ENCODE measurements at regions not wholly inside any gene's neighbourhood (a gene's known extent, or its start where the extent isn't known, plus 50 kb on each side); places are given as distances from the start of the nearest gene placed in this dataset.

DNA sequence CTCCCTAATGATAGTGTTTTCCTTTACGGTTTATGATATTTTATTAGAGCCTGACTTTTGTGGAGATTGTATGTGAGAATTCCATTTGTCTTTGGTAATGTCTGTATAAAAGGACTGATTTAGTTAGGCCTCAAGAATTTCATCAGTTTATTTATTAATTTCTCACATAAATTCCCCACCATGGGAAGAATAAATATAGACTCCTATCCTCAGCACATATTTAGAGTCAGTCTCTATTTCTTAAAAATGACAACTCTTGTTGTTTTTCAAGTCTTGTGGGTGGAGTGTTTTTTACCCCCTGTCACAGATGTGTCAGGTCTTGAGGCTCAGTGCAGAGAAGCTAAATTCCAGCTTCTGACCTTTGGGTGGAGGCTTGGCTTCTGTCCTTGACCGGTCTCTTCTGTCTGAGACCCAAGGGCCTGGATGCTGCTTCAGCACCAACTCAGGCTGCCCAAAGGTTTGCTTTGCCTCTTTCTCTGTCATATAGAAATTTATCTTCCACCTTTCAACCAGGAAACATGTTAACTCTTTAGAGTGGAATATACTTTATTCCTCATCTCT, 117.3 kb upstream of the INHBA start:
- ATAC-seq (ENCODE audit: low read depth) (no peak), DNase-seq (ENCODE audit: low spot score) (no peak)
- Histone ChIP-seq H3K4me3 (ENCODE audit: severe bottlenecking) (no peak overlapping the region), H3K27me3 (ENCODE audit: insufficient read depth, poor library complexity, severe bottlenecking) (no peaks in the 10 kb centered on the region), H3K9me3 (ENCODE audit: severe bottlenecking) (no peaks in the 10 kb centered on the region), H3K27ac (ENCODE audit: poor library complexity, severe bottlenecking) (no peak overlapping the region), H3K4me1 (ENCODE audit: insufficient read depth, poor library complexity, severe bottlenecking) (no peaks in the 10 kb centered on the region), H3K36me3 (ENCODE audit: low read depth) (no peaks in the 10 kb centered on the region)
- TF ChIP-seq, protein P1, sequence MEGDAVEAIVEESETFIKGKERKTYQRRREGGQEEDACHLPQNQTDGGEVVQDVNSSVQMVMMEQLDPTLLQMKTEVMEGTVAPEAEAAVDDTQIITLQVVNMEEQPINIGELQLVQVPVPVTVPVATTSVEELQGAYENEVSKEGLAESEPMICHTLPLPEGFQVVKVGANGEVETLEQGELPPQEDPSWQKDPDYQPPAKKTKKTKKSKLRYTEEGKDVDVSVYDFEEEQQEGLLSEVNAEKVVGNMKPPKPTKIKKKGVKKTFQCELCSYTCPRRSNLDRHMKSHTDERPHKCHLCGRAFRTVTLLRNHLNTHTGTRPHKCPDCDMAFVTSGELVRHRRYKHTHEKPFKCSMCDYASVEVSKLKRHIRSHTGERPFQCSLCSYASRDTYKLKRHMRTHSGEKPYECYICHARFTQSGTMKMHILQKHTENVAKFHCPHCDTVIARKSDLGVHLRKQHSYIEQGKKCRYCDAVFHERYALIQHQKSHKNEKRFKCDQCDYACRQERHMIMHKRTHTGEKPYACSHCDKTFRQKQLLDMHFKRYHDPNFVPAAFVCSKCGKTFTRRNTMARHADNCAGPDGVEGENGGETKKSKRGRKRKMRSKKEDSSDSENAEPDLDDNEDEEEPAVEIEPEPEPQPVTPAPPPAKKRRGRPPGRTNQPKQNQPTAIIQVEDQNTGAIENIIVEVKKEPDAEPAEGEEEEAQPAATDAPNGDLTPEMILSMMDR (IDR thresholded peaks at IDR 0.05; ENCODE audit: poor library complexity, severe bottlenecking) = no peak

DNA sequence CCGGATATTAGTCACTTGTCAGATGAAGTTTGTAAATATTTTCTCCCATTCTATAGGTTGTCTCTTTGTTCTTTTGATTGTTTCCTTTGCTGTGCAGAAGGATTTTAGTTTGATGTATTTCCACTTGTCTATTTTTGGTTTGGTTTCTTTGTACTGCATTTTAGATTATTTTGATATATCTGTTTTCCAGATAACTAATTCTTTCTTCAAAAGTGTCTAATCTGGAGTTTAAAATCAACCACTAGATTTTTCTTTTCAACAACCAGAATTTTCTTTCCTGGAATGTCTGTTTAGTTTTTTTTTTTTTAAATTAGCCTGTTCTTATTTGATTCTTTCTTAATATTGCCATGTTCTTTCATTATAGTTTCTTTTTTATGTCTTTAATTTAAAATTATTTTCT, 116.8 kb upstream of the INHBA start:
- DNase-seq (ENCODE audit: low spot score) (no peak), ATAC-seq (ENCODE audit: low read depth) (no peak)
- Histone ChIP-seq H3K4me3 (ENCODE audit: severe bottlenecking) (no peak overlapping the region), H3K9me3 (ENCODE audit: severe bottlenecking) (no peaks in the 10 kb centered on the region), H3K36me3 (ENCODE audit: low read depth) (no peaks in the 10 kb centered on the region), H3K4me1 (ENCODE audit: insufficient read depth, poor library complexity, severe bottlenecking) (no peaks in the 10 kb centered on the region), H3K27me3 (ENCODE audit: insufficient read depth, poor library complexity, severe bottlenecking) (no peaks in the 10 kb centered on the region), H3K27ac (ENCODE audit: poor library complexity, severe bottlenecking) (no peak overlapping the region)
- TF ChIP-seq, protein P1 (IDR thresholded peaks at IDR 0.05; ENCODE audit: poor library complexity, severe bottlenecking) = no peak

DNA sequence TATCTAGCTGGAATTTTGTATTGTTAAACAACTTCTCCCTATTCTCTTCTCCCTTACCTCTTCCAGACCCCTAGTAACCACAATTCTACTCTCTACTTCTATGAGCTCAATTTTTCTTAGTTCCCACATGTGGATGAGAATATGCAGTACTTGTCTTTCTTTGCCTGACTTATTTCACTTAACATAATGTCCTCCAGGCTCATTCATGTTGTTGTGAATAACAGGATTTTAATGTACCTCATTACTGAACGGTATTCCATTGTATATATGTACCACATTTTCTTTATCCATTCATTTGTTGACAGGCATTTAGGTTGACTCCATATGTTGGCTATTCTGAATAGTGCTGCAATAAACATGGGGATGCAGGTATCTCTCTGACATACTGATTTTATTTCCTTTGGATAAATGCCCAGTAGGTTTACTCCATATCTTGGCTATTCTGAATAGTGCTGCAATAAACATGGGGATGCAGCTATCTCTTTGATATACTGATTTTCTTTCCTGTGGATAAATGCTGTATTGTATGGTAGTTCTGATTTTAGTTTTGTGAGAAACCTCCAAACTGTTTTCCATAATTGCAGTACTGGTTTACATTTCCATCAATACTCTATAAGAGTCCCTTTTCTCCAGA, 116.0 kb upstream of the INHBA start:
- Histone ChIP-seq H3K27ac (ENCODE audit: poor library complexity, severe bottlenecking) (no peak overlapping the region), H3K9me3 (ENCODE audit: severe bottlenecking) (no peaks in the 10 kb centered on the region), H3K27me3 (ENCODE audit: insufficient read depth, poor library complexity, severe bottlenecking) (no peaks in the 10 kb centered on the region), H3K4me3 (ENCODE audit: severe bottlenecking) (no peak overlapping the region), H3K4me1 (ENCODE audit: insufficient read depth, poor library complexity, severe bottlenecking) (no peaks in the 10 kb centered on the region), H3K36me3 (ENCODE audit: low read depth) (no peaks in the 10 kb centered on the region)
- TF ChIP-seq, protein P1 (IDR thresholded peaks at IDR 0.05; ENCODE audit: poor library complexity, severe bottlenecking) = no peak
- DNase-seq (ENCODE audit: low spot score) (no peak), ATAC-seq (ENCODE audit: low read depth) (no peak)

DNA sequence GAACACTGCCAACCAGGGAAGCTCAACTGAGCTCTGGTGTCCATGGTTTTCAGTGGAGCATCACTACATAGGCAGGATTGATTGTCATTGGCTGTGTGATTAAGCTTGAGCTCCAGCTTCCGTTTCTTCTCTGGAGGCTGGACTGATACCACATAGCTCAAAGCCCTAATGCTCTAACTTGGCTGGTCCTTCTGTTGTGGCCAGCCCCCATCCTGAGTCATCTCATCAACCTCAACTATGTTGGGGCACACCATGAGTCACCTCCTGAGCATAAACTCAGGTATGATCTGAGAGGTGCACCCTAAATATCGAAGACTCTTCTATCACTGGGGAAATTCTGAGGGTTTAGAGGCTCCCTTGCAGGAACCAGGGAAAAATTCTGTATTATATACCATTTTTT, 114.5 kb upstream of the INHBA start:
- Histone ChIP-seq H3K4me1 (ENCODE audit: insufficient read depth, poor library complexity, severe bottlenecking) (no peaks in the 10 kb centered on the region), H3K9me3 (ENCODE audit: severe bottlenecking) (no peaks in the 10 kb centered on the region), H3K36me3 (ENCODE audit: low read depth) (no peaks in the 10 kb centered on the region), H3K27me3 (ENCODE audit: insufficient read depth, poor library complexity, severe bottlenecking) (no peaks in the 10 kb centered on the region), H3K27ac (ENCODE audit: poor library complexity, severe bottlenecking) (no peak overlapping the region), H3K4me3 (ENCODE audit: severe bottlenecking) (no peak overlapping the region)
- TF ChIP-seq, protein P1 (IDR thresholded peaks at IDR 0.05; ENCODE audit: poor library complexity, severe bottlenecking) = no peak
- ATAC-seq (ENCODE audit: low read depth) = peak; percentile 99
- DNase-seq (ENCODE audit: low spot score) = no peak

DNA sequence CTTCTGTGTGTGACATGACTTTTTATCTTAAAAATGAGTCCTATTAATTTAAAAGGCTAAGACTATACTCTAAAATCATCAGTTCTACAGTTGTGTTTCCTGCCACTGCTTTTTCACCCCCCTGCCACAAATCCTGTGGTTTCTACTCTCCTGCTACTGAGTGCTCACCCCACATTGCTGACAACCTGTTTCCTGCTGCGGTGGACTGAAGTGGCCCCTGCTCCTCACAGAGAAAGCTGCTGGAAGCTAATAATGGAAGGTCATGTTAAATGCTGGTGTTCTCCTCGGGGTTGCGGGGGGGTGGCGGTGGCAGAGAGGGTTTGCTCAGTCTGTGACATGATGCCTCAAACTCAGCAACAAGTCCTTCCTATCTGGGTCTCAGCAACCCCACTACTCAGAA, 113.2 kb upstream of the INHBA start:
- DNase-seq (ENCODE audit: low spot score) = no peak
- TF ChIP-seq, protein P1 (IDR thresholded peaks at IDR 0.05; ENCODE audit: poor library complexity, severe bottlenecking) = no peak
- Histone ChIP-seq H3K36me3 (ENCODE audit: low read depth) (no peaks in the 10 kb centered on the region), H3K4me3 (ENCODE audit: severe bottlenecking) (no peak overlapping the region), H3K27me3 (ENCODE audit: insufficient read depth, poor library complexity, severe bottlenecking) (no peaks in the 10 kb centered on the region), H3K4me1 (ENCODE audit: insufficient read depth, poor library complexity, severe bottlenecking) (no peaks in the 10 kb centered on the region), H3K9me3 (ENCODE audit: severe bottlenecking) (no peaks in the 10 kb centered on the region), H3K27ac (ENCODE audit: poor library complexity, severe bottlenecking) (no peak overlapping the region)
- no peak for ATAC-seq (ENCODE audit: low read depth)
